ENCODE measurements at regions not wholly inside any gene's neighbourhood (a gene's known extent, or its start where the extent isn't known, plus 50 kb on each side); places are given as distances from the start of the nearest gene placed in this dataset.
"Not testable (repeated sequence)": the region's sequence is repeated elsewhere in the genome, so short reads cannot be mapped to it uniquely, and the experiment has no call there.

DNA sequence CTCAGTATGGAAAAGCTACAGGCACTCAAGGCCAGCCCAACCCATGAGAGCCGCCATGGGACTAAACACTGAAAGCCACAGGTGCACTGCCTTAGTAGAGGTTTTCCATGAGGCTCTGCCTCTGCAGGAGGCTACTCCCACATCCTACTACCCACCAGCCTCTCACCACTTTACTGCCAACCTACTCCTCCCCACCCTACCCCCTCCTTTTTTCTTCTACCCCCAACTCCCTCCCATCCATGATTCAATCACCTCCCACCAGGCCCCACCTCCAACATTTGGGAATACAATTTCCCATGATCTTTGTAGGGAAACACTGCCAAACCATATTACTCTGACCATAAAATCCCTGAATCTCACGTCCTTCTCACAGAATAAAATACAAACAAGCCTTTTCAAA, 101.6 kb upstream of the CTSV start:
- Histone ChIP-seq H3K27ac (ENCODE audit: low read length) (no peak overlapping the region), H3K9ac (ENCODE audit: low read depth, low read length) (no peak overlapping the region), H4K20me1 (ENCODE audit: insufficient read depth, low read length) (no peaks in the 10 kb centered on the region), H3K79me2 (ENCODE audit: insufficient read depth, low read length) (no peaks in the 10 kb centered on the region), H3K36me3 (ENCODE audit: insufficient read depth, low read length) (no peaks in the 10 kb centered on the region), H2AFZ (ENCODE audit: low read depth, low read length) (no peak overlapping the region), H3K4me3 (ENCODE audit: low read depth in 1 of 2, low read length in 2 of 2) (no peak overlapping the region), H3K27me3 (ENCODE audit: insufficient read depth, low read length, poor library complexity) (no peaks in the 10 kb centered on the region), H3K9me3 (ENCODE audit: insufficient read depth, low read length, severe bottlenecking) (no peaks in the 10 kb centered on the region), H3K4me1 (ENCODE audit: insufficient read depth, low read length) (no peaks in the 10 kb centered on the region), H3K4me2 (ENCODE audit: insufficient read depth, low read length) (no peak overlapping the region)
- DNase-seq (no peak), ATAC-seq (ENCODE audit: insufficient read depth, low read depth) (no peak)
- no peak for TF ChIP-seq EZH2 (IDR thresholded peaks at IDR 0.05; ENCODE audit: borderline replicate concordance, low read depth, low read length, severe bottlenecking)
- TF ChIP-seq, protein P1, sequence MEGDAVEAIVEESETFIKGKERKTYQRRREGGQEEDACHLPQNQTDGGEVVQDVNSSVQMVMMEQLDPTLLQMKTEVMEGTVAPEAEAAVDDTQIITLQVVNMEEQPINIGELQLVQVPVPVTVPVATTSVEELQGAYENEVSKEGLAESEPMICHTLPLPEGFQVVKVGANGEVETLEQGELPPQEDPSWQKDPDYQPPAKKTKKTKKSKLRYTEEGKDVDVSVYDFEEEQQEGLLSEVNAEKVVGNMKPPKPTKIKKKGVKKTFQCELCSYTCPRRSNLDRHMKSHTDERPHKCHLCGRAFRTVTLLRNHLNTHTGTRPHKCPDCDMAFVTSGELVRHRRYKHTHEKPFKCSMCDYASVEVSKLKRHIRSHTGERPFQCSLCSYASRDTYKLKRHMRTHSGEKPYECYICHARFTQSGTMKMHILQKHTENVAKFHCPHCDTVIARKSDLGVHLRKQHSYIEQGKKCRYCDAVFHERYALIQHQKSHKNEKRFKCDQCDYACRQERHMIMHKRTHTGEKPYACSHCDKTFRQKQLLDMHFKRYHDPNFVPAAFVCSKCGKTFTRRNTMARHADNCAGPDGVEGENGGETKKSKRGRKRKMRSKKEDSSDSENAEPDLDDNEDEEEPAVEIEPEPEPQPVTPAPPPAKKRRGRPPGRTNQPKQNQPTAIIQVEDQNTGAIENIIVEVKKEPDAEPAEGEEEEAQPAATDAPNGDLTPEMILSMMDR (IDR thresholded peaks at IDR 0.05; ENCODE audit: borderline replicate concordance, extremely low read depth, low read length, poor library complexity, severe bottlenecking), result no peak

DNA sequence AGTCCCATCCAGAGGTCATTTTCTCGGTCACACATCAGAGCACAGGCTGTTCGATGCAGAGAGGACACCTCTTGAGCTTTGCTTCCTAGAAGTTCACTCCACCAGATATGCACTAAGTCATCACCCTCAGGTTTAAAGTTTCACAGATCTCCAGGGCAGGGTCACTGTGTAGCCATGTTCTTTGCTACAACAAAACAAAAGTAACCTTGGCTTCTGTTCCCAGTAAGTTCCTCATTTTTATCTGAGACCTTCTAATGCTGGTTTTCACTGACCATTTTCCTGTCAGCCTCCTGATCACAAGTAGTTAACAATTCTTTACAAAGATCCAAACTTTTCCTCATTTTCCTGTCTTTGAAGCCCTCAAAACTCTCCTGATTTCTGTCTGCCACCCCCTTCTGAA, 97.5 kb upstream of the CTSV start:
- H3K9me3 ChIP-seq (ENCODE audit: insufficient read depth, low read length, severe bottlenecking), result no peaks in the 10 kb centered on the region
- no peak for DNase-seq
- H4K20me1 ChIP-seq (ENCODE audit: insufficient read depth, low read length), result no peaks in the 10 kb centered on the region
- H2AFZ ChIP-seq (ENCODE audit: low read depth, low read length), result no peak overlapping the region
- TF ChIP-seq EZH2 (IDR thresholded peaks at IDR 0.05; ENCODE audit: borderline replicate concordance, low read depth, low read length, severe bottlenecking), result no peak
- TF ChIP-seq, protein P1 (IDR thresholded peaks at IDR 0.05; ENCODE audit: borderline replicate concordance, extremely low read depth, low read length, poor library complexity, severe bottlenecking), result no peak
- no peaks in the 10 kb centered on the region for H3K27me3 ChIP-seq (ENCODE audit: insufficient read depth, low read length, poor library complexity)
- no peak overlapping the region for H3K4me3 ChIP-seq (ENCODE audit: low read depth in 1 of 2, low read length in 2 of 2)
- no peak for ATAC-seq (ENCODE audit: insufficient read depth, low read depth)
- no peaks in the 10 kb centered on the region for H3K79me2 ChIP-seq (ENCODE audit: insufficient read depth, low read length)
- H3K36me3 ChIP-seq (ENCODE audit: insufficient read depth, low read length), result no peaks in the 10 kb centered on the region
- H3K4me2 ChIP-seq (ENCODE audit: insufficient read depth, low read length), result no peak overlapping the region
- no peaks in the 10 kb centered on the region for H3K4me1 ChIP-seq (ENCODE audit: insufficient read depth, low read length)
- H3K27ac ChIP-seq (ENCODE audit: low read length), result no peak overlapping the region
- H3K9ac ChIP-seq (ENCODE audit: low read depth, low read length), result no peak overlapping the region

DNA sequence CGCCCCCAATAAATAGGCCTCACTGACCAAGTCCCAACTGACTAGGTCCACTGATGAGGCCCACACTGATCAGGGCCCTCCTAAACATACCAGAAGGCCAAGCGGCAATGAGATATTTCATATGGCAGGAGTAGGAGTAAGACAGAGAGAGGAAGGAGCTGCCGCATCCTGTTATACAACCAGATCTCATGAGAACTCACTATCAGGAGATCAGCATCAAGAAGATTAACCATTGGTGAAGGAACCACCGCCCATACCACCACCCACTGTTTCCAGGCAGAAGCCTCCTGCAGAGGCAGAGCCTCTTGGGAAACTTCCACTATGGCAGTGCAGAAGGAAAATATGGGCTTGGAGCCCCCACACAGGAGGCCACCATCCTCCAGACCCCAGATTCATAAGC, 95.0 kb upstream of the CTSV start:
- H3K4me2 ChIP-seq (ENCODE audit: insufficient read depth, low read length); H3K9ac ChIP-seq (ENCODE audit: low read depth, low read length); H3K27ac ChIP-seq (ENCODE audit: low read length); DNase-seq; H3K27me3 ChIP-seq (ENCODE audit: insufficient read depth, low read length, poor library complexity); H4K20me1 ChIP-seq (ENCODE audit: insufficient read depth, low read length); ATAC-seq (ENCODE audit: insufficient read depth, low read depth); H3K79me2 ChIP-seq (ENCODE audit: insufficient read depth, low read length); H3K9me3 ChIP-seq (ENCODE audit: insufficient read depth, low read length, severe bottlenecking); H2AFZ ChIP-seq (ENCODE audit: low read depth, low read length); H3K36me3 ChIP-seq (ENCODE audit: insufficient read depth, low read length); H3K4me1 ChIP-seq (ENCODE audit: insufficient read depth, low read length); H3K4me3 ChIP-seq (ENCODE audit: low read depth in 1 of 2, low read length in 2 of 2): not testable (repeated sequence)

DNA sequence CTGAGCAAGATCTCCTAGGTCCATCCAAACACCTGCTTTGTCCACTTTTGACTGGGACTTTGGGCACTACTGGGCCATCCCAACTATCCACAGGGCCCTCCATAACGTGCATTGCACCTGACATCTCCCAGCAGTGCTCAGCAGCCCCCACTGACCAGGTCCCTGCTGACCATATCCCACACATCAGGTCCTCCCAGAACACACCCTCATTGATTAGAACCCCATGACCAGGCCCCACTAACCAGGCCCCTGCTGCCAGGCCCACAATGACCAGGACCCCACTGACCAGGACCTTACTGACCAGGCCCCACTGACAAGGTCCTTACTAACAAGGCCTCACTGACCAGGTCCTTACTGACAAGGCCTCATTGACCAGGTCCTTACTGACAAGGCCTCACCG, 93.9 kb upstream of the CTSV start:
- no peak overlapping the region for H2AFZ ChIP-seq (ENCODE audit: low read depth, low read length)
- H3K4me2 ChIP-seq (ENCODE audit: insufficient read depth, low read length), result no peak overlapping the region
- no peak overlapping the region for H3K9ac ChIP-seq (ENCODE audit: low read depth, low read length)
- no peak overlapping the region for H3K4me3 ChIP-seq (ENCODE audit: low read depth in 1 of 2, low read length in 2 of 2)
- H3K9me3 ChIP-seq (ENCODE audit: insufficient read depth, low read length, severe bottlenecking), result no peaks in the 10 kb centered on the region
- ATAC-seq (ENCODE audit: insufficient read depth, low read depth) (no peak), DNase-seq (no peak)
- H3K27ac ChIP-seq (ENCODE audit: low read length), result no peak overlapping the region
- TF ChIP-seq, protein P1 (IDR thresholded peaks at IDR 0.05; ENCODE audit: borderline replicate concordance, extremely low read depth, low read length, poor library complexity, severe bottlenecking), result no peak
- no peak for TF ChIP-seq EZH2 (IDR thresholded peaks at IDR 0.05; ENCODE audit: borderline replicate concordance, low read depth, low read length, severe bottlenecking)
- H3K79me2 ChIP-seq (ENCODE audit: insufficient read depth, low read length), result no peaks in the 10 kb centered on the region
- no peaks in the 10 kb centered on the region for H3K4me1 ChIP-seq (ENCODE audit: insufficient read depth, low read length)
- H3K27me3 ChIP-seq (ENCODE audit: insufficient read depth, low read length, poor library complexity), result no peaks in the 10 kb centered on the region
- H4K20me1 ChIP-seq (ENCODE audit: insufficient read depth, low read length), result no peaks in the 10 kb centered on the region
- H3K36me3 ChIP-seq (ENCODE audit: insufficient read depth, low read length), result no peaks in the 10 kb centered on the region

DNA sequence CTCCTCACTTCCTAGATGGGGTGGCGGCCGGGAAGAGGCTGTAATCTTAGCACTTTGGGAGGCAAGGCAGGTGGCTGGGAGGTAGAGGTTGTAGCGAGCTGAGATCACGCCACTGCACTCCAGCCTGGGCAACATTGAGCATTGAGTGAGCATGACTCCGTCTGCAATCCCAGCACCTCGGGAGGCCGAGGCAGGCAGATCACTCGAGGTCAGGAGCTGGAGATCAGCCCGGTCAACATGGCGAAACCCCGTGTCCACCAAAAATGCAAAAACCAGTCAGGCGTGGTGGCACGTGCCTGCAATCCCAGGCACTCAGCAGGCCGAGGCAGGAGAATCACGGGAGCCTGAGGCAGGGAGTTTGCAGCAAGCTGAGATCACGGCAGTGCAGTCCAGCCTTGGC, 91.9 kb upstream of the CTSV start:
- ATAC-seq (ENCODE audit: insufficient read depth, low read depth); H3K4me3 ChIP-seq (ENCODE audit: low read depth in 1 of 2, low read length in 2 of 2): not testable (repeated sequence)

DNA sequence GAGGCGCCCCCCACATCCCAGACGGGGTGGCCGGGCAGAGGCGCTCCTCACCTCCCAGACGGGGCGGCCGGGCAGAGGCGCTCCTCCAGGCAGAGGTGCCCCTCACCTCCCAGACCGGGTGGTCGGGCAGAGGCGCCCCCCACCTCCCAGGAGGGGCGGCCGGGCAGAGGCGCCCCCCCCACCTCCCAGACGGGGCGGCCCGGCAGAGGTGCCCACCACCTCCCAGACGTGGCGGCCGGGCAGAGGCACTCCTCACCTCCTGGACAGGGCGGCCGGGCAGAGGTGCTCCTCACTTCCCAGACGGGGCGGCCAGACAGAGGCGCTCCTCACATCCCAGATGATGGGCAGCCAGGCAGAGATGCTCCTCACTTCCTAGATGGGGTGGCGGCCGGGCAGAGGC, 91.4 kb upstream of the CTSV start:
- H3K9me3 ChIP-seq (ENCODE audit: insufficient read depth, low read length, severe bottlenecking); DNase-seq; H3K36me3 ChIP-seq (ENCODE audit: insufficient read depth, low read length); H3K9ac ChIP-seq (ENCODE audit: low read depth, low read length); H3K27me3 ChIP-seq (ENCODE audit: insufficient read depth, low read length, poor library complexity); H3K4me2 ChIP-seq (ENCODE audit: insufficient read depth, low read length); H2AFZ ChIP-seq (ENCODE audit: low read depth, low read length); ATAC-seq (ENCODE audit: insufficient read depth, low read depth); H3K4me3 ChIP-seq (ENCODE audit: low read depth in 1 of 2, low read length in 2 of 2); H4K20me1 ChIP-seq (ENCODE audit: insufficient read depth, low read length); H3K27ac ChIP-seq (ENCODE audit: low read length); H3K79me2 ChIP-seq (ENCODE audit: insufficient read depth, low read length); H3K4me1 ChIP-seq (ENCODE audit: insufficient read depth, low read length): not testable (repeated sequence)

More for the DNA sequence above, 91.9 kb upstream of the CTSV start:
- H3K4me2 ChIP-seq (ENCODE audit: insufficient read depth, low read length); H3K27ac ChIP-seq (ENCODE audit: low read length); H3K79me2 ChIP-seq (ENCODE audit: insufficient read depth, low read length); H3K27me3 ChIP-seq (ENCODE audit: insufficient read depth, low read length, poor library complexity); H4K20me1 ChIP-seq (ENCODE audit: insufficient read depth, low read length); H3K9me3 ChIP-seq (ENCODE audit: insufficient read depth, low read length, severe bottlenecking); H3K4me1 ChIP-seq (ENCODE audit: insufficient read depth, low read length); H3K36me3 ChIP-seq (ENCODE audit: insufficient read depth, low read length); DNase-seq; H3K9ac ChIP-seq (ENCODE audit: low read depth, low read length); H2AFZ ChIP-seq (ENCODE audit: low read depth, low read length): not testable (repeated sequence)

All from DND-41 (cell line).